GM18526 (cell line): ENCODE measurements at regions not wholly inside any gene's neighbourhood (a gene's known extent, or its start where the extent isn't known, plus 50 kb on each side); places are given as distances from the start of the nearest gene placed in this dataset.

Experiments
- POLR2A ChIP-seq: IDR thresholded peaks from 3 replicates; pipeline ENCODE4 v1.6.1; 2011; ENCODE audit not compliant: insufficient read length; ENCODE audit errors: extremely low read depth

GRCh38 chr1:244339776-244340175, 111.9 kb downstream of the ADSS2 start:
- TF ChIP-seq POLR2A: no peak

GRCh38 chr1:244340396-244340795, 111.3 kb downstream of the ADSS2 start:
- TF ChIP-seq POLR2A: no peak

DNA sequence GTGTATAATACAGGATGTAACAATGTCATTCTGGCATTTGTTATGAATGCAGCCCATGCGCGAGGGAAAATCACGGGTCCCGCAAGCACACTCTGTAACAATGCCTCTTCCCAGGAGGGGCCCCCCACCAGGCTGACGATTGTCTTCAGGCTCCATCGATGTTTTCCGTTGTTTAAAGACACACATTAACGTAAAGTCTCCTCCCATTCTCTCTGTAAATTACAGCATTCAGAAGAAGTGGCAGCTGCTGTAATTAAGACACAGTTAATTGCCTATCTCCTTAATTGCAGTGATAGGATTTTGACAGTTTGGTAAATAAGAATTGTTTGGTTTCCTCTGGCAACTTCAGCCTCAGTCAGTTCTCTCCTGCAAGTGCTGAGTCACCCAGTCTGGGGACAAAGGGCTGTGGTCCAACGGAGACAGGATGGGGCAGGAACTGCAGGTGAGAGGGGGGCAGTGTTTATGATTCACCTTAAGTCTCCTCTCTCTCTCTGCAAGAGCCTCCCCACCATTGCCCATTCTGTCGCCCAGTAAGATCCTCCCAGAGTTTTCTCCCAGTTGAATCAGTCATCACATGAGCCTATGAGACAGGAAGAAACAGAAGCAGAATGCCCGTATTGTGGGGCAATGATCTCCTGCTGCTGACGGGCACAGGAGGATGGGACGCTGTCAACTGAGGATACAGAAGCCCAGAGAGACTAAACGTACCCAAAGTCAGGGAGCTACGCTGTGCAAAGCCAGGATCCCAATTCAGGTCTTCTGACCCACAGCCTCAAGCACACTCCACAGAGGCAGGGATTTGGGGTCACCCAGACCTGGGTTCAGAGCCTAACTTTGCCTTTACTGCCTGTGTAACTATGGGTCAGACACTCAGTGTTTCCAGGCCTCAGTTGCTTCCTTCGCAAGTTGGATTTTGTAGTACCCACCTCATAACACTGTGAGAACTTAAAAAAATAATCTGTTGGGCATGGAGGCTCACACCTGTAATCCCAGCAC, 110.0 kb downstream of the ADSS2 start:
- TF ChIP-seq POLR2A: no peak

GRCh38 chr1:244344001-244344400, 107.7 kb downstream of the ADSS2 start:
- TF ChIP-seq POLR2A: no peak

DNA sequence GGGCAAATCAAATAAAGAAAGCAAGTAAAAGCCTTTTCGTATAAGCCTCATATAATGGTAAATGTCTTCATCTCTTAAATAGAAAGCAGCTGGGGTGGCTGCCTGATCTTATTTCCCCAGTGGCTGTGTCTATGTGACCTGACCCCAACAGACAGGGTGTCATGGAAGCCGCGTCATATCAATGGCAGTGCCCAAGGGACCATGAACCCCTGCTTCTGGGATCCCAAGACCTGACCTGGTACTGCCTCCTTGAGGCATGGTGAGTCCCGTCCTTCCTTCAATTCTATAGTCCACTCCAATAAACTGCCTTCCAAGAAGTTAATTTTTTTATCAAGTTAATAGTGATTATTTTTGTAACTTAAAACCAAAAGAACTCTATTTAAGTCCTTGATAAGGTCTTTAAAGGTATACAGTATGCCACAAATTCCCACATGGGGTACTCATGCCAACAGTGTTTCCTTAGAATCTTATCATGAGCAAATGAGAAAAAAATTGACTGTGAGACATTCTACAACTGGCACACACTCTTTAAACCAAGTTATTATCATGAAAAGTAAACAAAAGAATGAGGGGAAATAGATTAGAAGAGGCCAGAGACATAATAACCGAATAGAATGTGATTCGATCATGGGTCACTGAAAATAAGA, 104.6 kb downstream of the ADSS2 start:
- TF ChIP-seq POLR2A: no peak

GRCh38 chr1:244347942-244348341, 103.8 kb downstream of the ADSS2 start:
- TF ChIP-seq POLR2A: no peak

DNA sequence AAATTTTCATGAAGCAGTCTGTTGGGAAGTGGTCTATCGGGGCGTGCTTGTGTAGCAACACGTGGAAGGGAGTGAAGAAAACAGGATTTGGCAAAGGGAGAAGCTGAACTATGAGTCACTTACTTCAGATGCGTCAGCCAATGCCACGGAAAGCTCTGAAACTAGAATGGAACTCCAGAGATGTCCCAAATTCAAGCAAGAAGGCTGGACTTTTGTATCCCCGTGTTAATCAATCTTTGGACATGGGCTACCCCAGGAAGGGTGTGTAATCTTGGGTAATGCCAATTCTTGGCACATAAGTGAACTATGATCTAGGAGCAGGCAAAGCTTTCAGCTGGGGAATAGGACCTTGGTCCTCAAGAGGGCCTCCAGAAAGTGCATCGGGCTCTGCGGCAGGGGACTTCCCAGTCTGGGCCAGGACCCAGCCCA, 102.6 kb downstream of the ADSS2 start:
- no peak for TF ChIP-seq POLR2A

DNA sequence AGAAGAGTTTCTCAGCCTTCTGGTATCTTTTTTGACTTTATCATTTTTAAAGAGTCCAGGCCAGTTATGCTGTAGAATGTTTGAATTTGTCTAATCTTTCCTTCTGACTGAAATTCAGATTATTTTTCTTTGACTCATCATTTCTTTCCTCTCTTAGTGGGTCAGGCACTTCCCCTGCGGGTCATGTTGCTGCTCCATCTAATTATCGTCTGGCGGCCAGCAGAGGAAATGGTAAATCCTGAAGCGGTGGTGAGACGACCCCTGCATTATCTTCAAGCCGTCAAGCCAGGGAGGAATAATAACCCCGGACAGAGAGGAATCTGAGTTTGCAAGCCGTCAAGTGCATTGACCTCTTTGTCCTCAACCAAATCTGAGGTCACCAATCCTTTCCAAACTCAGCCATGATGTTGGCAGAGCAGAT, 102.1 kb downstream of the ADSS2 start:
- TF ChIP-seq POLR2A: no peak

DNA sequence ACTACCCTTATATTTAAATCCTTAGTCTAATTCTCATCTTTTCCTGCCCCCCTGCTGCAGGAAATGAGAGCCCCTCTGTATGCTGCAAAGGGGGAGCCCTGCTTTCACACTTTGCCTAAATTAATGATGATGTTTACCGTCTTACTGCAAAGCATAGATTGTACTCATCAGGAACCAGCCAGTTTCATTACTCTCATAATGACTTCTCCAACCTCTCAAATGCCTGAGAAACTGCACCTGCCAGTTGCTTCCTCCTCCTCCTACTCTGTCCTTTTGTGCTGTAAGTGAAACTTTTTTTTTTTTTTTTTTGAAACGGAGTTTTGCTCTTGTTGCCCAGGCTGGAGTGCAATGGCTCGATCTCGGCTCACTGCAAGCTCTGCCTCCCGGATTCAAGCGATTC, 101.7 kb downstream of the ADSS2 start:
- no peak for TF ChIP-seq POLR2A

- no peak for TF ChIP-seq POLR2A
These were observed 99.4 kb downstream of the ADSS2 start for GRCh38 chr1:244352156-244352830.

GRCh38 chr1:244353551-244354091, 98.1 kb downstream of the ADSS2 start:
- TF ChIP-seq POLR2A: no peak

- no peak for TF ChIP-seq POLR2A
These were observed 96.9 kb downstream of the ADSS2 start for GRCh38 chr1:244354810-244355278.

GRCh38 chr1:244356376-244356775, 95.3 kb downstream of the ADSS2 start:
- no peak for TF ChIP-seq POLR2A
